Upper lobe of right lung (tissue), 1 donor: ENCODE measurements at regions not wholly inside any gene's neighbourhood (a gene's known extent, or its start where the extent isn't known, plus 50 kb on each side); places are given as distances from the start of the nearest gene placed in this dataset.

Experiments
- ATAC-seq: fragments of 200-7000 bp; cut with Tn5 transposase; one replicate; pipeline ENCODE4 v1.9.1; 2020; ENCODE audit warnings: mild to moderate bottlenecking, moderate library complexity
- DNase-seq: peaks from one replicate; pipeline ENCODE4 v3.0.0-alpha.2; 2020
- H3K27ac ChIP-seq: fragments of 200-600 bp; one replicate; pipeline ENCODE4 v1.8.0; 2022
- H3K27me3 ChIP-seq: fragments of 200-600 bp; one replicate; pipeline ENCODE4 v1.8.0; 2022; ENCODE audit warnings: mild to moderate bottlenecking
- H3K36me3 ChIP-seq: fragments of 200-600 bp; one replicate; pipeline ENCODE4 v1.8.0; 2022
- H3K4me1 ChIP-seq: fragments of 200-600 bp; one replicate; pipeline ENCODE4 v1.8.0; 2022
- H3K4me3 ChIP-seq: fragments of 200-600 bp; one replicate; pipeline ENCODE4 v1.8.0; 2022; ENCODE audit warnings: mild to moderate bottlenecking
- H3K9me3 ChIP-seq: fragments of 200-600 bp; one replicate; pipeline ENCODE4 v1.8.0; 2022
- CTCF ChIP-seq: fragments of 200-600 bp; IDR thresholded peaks from one replicate; pipeline ENCODE4 v1.8.0; 2022; ENCODE audit warnings: antibody characterized with exemption
- intact Hi-C: fragments of 100-400 bp; cut with DNase I; formaldehyde crosslinking; loops from one replicate; pipeline ENCODE4 v1.11.0; 2022
- donor health status: DM: no; HTN: yes; CAD: no; lungs with severe emphysema.

DNA sequence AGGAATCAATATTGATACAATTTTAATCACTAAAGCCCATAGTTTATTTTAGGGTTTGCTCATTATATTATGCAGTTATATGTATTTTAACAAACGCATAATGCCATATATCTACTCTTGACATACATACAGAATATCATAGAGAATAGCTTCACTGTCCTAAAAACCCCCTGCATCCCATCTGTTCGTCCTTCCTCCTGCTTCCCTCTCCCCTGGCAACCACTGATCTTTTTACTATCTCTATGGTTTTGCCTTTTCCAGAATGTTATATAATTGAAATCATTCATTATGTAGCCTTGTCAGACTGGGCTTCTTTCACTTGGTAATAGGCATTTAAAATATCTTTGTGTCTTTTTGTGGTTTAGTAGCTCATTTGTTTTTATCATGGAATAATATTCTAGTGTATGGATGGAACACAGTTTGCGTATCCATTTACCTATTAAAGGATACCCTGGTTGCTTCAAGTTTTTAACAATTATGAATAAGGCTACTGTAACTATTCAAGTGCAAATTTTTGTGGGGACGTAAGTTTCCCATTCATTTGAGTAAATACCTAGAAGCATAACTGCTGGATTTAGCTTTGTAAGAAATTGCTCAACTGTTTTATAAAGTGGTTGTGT, 801.6 kb upstream of the GCFC2 start:
- Histone ChIP-seq H3K27me3 (no peaks in the 10 kb centered on the region), H3K36me3 (no peaks in the 10 kb centered on the region), H3K9me3 (no peaks in the 10 kb centered on the region), H3K27ac (no peak overlapping the region), H3K4me1 (no peaks in the 10 kb centered on the region), H3K4me3 (no peak overlapping the region)
- intact Hi-C loops, result no loop called here
- DNase-seq, result no peak
- no peak for ATAC-seq
- TF ChIP-seq CTCF, result no peak

DNA sequence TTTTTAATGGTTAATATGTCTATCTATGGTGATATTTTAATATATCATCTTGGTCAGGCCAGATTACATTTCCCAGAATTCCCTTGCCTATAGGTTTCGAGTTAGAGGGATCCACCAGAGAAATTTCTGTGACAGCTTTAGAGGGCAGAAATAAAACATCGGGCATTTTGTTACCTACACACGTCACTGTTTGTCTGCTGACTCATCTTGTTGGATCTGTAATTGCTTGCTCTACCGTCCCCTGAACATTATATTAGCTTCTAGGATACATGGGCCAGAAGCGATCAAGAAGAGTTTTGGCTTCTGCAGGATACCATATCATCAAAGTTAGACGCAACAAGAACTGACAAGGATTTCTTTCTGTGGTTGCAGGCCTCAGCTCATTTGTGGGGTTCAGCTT, 795.8 kb upstream of the GCFC2 start:
- Histone ChIP-seq H3K9me3 (no peaks in the 10 kb centered on the region), H3K27ac (no peak overlapping the region), H3K4me1 (no peaks in the 10 kb centered on the region), H3K27me3 (no peaks in the 10 kb centered on the region), H3K4me3 (no peak overlapping the region), H3K36me3 (no peaks in the 10 kb centered on the region)
- ATAC-seq (no peak), DNase-seq (no peak)
- no peak for TF ChIP-seq CTCF
- intact Hi-C loops, result no loop called here

DNA sequence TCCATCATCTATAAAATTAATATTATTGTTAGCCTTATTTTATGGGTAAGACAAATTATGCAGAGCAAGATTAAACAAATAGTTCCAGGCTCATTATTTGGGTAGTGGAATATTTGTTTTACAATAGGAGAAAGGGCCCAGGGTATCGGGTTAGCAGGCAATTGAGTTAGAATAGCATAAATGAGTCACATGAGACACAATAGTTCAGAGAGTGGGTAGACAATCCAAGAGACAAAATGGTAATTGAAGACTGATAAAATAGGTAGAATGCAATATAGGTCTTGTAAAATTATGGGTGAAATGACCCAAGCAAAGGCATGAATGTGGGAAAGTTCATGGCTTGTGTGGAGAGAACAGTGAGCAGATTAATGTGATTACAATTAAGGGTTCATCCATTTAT, 790.9 kb upstream of the GCFC2 start:
- Histone ChIP-seq H3K36me3 (no peaks in the 10 kb centered on the region), H3K27me3 (no peaks in the 10 kb centered on the region), H3K4me1 (no peaks in the 10 kb centered on the region), H3K9me3 (no peaks in the 10 kb centered on the region), H3K4me3 (no peak overlapping the region), H3K27ac (no peak overlapping the region)
- no peak for TF ChIP-seq CTCF
- intact Hi-C loops, result no loop called here
- no peak for DNase-seq
- ATAC-seq, result no peak

DNA sequence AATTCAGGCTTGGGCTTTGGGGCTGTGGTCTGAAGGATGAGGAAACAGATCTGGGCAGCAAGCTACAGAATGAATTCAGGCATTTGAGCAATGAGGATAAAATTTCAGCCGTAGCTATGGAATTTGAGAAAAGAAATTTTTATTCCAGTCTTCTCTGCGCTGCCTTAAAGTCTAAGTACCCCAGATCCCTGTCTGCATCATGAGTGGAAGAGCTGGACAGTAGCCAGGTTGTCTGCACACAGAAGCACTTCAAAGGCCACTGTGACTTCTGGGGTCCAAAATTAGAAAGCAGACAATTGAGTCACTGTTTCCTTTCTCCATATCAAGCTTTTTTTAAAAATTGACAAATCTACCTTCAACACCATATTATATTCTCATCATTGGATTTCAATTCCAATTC, 787.6 kb upstream of the GCFC2 start:
- DNase-seq, result no peak
- no peak for TF ChIP-seq CTCF

DNA sequence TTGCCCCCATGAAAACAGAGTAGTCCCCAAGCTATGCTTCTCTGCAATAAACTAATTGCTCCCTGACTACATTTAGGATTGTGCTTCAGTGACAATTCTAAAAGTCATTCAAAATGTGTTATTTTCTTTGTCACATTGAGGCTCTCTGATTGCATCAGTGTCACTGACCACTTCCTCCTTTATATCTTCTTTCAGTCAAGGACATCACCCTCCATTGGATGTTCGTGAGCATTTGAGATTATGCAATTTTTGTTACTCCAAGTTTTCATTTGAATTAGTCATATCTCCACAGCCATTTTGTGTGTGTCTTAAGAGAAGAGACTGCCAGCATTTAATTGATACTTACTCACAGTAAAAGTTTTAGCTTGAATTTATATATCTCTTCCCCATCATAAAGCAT, 780.8 kb upstream of the GCFC2 start:
- intact Hi-C loops, result no loop called here
- no peaks in the 10 kb centered on the region for H3K36me3 ChIP-seq
- H3K4me3 ChIP-seq, result no peak overlapping the region
- no peaks in the 10 kb centered on the region for H3K27me3 ChIP-seq
- no peaks in the 10 kb centered on the region for H3K4me1 ChIP-seq
- DNase-seq (no peak), ATAC-seq (no peak)
- no peak for TF ChIP-seq CTCF
- no peak overlapping the region for H3K27ac ChIP-seq
- H3K9me3 ChIP-seq, result no peaks in the 10 kb centered on the region

More for the DNA sequence above, 787.6 kb upstream of the GCFC2 start:
- no peak overlapping the region for H3K27ac ChIP-seq
- H3K27me3 ChIP-seq, result no peaks in the 10 kb centered on the region
- H3K4me3 ChIP-seq, result no peak overlapping the region
- intact Hi-C loops, result no loop called here
- ATAC-seq, result no peak
- no peaks in the 10 kb centered on the region for H3K4me1 ChIP-seq
- H3K36me3 ChIP-seq, result no peaks in the 10 kb centered on the region
- no peaks in the 10 kb centered on the region for H3K9me3 ChIP-seq
